Chondrocyte (in vitro differentiated cells): ENCODE measurements at regions not wholly inside any gene's neighbourhood (a gene's known extent, or its start where the extent isn't known, plus 50 kb on each side); places are given as distances from the start of the nearest gene placed in this dataset.

Source experiments
- DNase-seq: peaks from one replicate; pipeline ENCODE4 v3.0.0; 2021; ENCODE audit warnings: mixed read lengths, low spot score
- H3K27ac Mint-ChIP-seq: one replicate; pipeline ENCODE4 v1.8.0; 2021; ENCODE audit warnings: mild to moderate bottlenecking, moderate library complexity, mixed read lengths; ENCODE audit not compliant: unreplicated experiment
- H3K27me3 Mint-ChIP-seq: 2 replicates; pipeline ENCODE4 v1.8.0; 2021; ENCODE audit warnings: low read depth, mixed read lengths
- H3K36me3 Mint-ChIP-seq: 2 replicates; pipeline ENCODE4 v1.8.0; 2021; ENCODE audit warnings: low read depth, mixed read lengths
- H3K4me1 Mint-ChIP-seq: 2 replicates; pipeline ENCODE4 v1.8.0; 2021; ENCODE audit warnings: low read depth, mild to moderate bottlenecking, mixed read lengths
- H3K4me3 Mint-ChIP-seq: one replicate; pipeline ENCODE4 v1.8.0; 2021; ENCODE audit warnings: mild to moderate bottlenecking, moderate library complexity, mixed read lengths; ENCODE audit not compliant: unreplicated experiment
- H3K9me3 Mint-ChIP-seq: 2 replicates; pipeline ENCODE4 v1.8.0; 2021; ENCODE audit warnings: low read depth, mixed read lengths
- TF ChIP-seq, protein P1 (sequence below): fragments of 200-600 bp; sonication (generic); IDR thresholded peaks from 2 replicates; pipeline ENCODE4 v1.5.0; 2021; ENCODE audit warnings: antibody characterized with exemption, mild to moderate bottlenecking, moderate library complexity

DNA sequence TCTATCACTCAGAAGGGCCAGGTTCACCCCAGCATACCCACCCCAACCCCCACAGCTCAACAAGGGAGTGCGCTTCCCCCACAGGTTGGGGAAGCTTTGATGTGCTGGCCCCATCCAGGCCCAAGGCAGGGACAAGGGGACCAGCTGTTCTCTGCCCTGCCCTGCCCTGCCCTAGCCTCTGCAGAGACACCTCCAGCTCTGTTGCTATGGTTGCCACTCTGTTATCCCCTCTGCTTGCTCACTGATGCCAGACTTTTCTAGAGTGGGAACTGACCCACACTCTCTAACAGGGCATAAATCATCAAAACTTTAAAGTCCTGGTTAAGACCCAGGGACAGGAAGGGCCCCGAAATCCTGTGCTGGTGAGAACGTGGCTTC lies 50.4 kb upstream of the ENPP7 start:
- H3K4me3 Mint-ChIP-seq, result no peak overlapping the region
- no peaks in the 10 kb centered on the region for H3K9me3 Mint-ChIP-seq

DNA sequence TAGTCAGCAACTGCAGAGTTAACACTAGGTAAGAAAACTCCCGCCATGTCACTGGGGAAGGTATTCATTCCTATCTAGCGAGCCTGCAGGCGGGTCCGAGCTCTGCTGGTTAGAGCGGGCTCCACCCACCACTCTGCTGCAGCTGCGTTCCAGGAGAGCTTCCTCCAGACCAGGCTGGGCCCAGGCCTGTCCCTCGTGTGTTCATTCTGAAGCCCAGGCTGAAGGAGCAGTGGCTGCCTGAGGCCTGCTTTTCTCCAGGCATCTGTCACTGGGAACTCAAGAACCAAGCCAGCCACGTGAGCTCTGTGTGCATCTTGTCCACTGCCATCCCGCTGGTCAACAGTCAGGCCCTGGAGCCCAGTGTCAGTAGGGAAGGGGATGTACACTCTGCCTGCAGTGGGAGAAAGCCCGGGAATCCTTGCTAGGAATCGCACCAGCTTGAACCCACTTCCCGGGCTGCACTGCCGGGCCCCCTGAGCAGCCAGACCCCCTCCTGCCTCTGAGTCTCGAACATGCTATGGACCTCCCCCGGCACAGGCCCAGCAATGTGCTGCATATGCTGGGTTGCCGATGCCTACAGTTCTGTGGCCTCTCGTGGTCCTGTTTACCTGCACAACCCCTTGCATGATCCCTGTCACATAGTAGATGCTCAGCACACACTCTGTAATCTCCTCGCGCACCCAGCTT lies 51.0 kb upstream of the ENPP7 start:
- Mint-ChIP-seq H3K36me3 (no peaks in the 10 kb centered on the region), H3K9me3 (no peaks in the 10 kb centered on the region), H3K27ac (no peak overlapping the region), H3K27me3 (peaks cover 66% of the 10 kb centered on the region), H3K4me1 (no peaks in the 10 kb centered on the region), H3K4me3 (no peak overlapping the region)
- TF ChIP-seq, protein P1, sequence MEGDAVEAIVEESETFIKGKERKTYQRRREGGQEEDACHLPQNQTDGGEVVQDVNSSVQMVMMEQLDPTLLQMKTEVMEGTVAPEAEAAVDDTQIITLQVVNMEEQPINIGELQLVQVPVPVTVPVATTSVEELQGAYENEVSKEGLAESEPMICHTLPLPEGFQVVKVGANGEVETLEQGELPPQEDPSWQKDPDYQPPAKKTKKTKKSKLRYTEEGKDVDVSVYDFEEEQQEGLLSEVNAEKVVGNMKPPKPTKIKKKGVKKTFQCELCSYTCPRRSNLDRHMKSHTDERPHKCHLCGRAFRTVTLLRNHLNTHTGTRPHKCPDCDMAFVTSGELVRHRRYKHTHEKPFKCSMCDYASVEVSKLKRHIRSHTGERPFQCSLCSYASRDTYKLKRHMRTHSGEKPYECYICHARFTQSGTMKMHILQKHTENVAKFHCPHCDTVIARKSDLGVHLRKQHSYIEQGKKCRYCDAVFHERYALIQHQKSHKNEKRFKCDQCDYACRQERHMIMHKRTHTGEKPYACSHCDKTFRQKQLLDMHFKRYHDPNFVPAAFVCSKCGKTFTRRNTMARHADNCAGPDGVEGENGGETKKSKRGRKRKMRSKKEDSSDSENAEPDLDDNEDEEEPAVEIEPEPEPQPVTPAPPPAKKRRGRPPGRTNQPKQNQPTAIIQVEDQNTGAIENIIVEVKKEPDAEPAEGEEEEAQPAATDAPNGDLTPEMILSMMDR, result no peak
- peak; percentile 83 for DNase-seq

More for the DNA sequence above, 50.4 kb upstream of the ENPP7 start:
- H3K27me3 Mint-ChIP-seq, result peaks cover 70% of the 10 kb centered on the region
- H3K27ac Mint-ChIP-seq, result no peak overlapping the region
- DNase-seq, result no peak
- TF ChIP-seq, protein P1, result no peak
- no peaks in the 10 kb centered on the region for H3K36me3 Mint-ChIP-seq
- H3K4me1 Mint-ChIP-seq, result no peaks in the 10 kb centered on the region

DNA sequence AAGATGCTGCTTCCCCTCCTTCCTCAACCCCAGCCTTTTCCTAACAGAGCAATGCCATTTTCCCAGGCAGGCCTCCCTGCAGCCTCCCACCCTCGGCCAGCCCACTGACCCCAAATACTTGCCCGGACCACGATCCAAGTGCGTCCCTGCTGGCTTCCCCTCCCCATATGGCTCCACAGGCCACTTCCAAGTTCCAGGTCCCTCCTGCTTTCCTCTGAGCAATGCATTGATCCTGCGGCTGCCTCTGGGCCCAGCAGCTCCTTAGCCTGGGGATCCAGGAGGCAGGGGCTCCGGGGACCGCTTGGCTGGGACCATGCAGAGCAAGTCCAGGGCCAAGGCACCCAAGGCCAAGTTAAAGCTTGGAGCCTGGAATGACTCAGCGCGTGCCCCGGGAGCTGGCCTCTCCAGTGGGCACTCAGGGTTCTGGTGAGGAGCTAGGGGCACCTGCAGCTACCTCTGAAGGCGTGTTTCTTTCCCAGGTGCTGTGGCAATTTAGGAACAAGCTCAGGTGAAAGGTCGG lies 51.9 kb upstream of the ENPP7 start:
- no peaks in the 10 kb centered on the region for H3K4me1 Mint-ChIP-seq
- no peak overlapping the region for H3K4me3 Mint-ChIP-seq
- peaks cover 2% of the 10 kb centered on the region for H3K9me3 Mint-ChIP-seq
- no peaks in the 10 kb centered on the region for H3K36me3 Mint-ChIP-seq
- DNase-seq, result peak; percentile 59
- peaks cover 61% of the 10 kb centered on the region for H3K27me3 Mint-ChIP-seq
- TF ChIP-seq, protein P1, result no peak
- H3K27ac Mint-ChIP-seq, result no peak overlapping the region

GRCh38 chr17:79678091-79678735 lies 52.5 kb upstream of the ENPP7 start:
- no peaks in the 10 kb centered on the region for H3K4me1 Mint-ChIP-seq
- peaks cover 59% of the 10 kb centered on the region for H3K27me3 Mint-ChIP-seq
- H3K9me3 Mint-ChIP-seq, result peaks cover 7% of the 10 kb centered on the region
- DNase-seq, result peak; percentile 75
- H3K36me3 Mint-ChIP-seq, result peaks cover 3% of the 10 kb centered on the region
- TF ChIP-seq, protein P1, result no peak
- H3K4me3 Mint-ChIP-seq, result no peak overlapping the region
- H3K27ac Mint-ChIP-seq, result no peak overlapping the region

- no peak overlapping the region for H3K4me3 Mint-ChIP-seq
- peaks cover 11% of the 10 kb centered on the region for H3K9me3 Mint-ChIP-seq
- TF ChIP-seq, protein P1, result no peak
- peaks cover 4% of the 10 kb centered on the region for H3K36me3 Mint-ChIP-seq
- no peak overlapping the region for H3K27ac Mint-ChIP-seq
- DNase-seq, result peak; percentile 75
- H3K4me1 Mint-ChIP-seq, result no peaks in the 10 kb centered on the region
- peaks cover 59% of the 10 kb centered on the region for H3K27me3 Mint-ChIP-seq
Measured at GRCh38 chr17:79677646-79678045, 53.1 kb upstream of the ENPP7 start.
